Activated CD4-positive, alpha-beta T cell treated with anti-CD3 and anti-CD28 coated beads, Interleukin-2, amount 10 ng/mL, durations not matched to agents 7 days and 5 days (primary cell): ENCODE measurements at regions not wholly inside any gene's neighbourhood (a gene's known extent, or its start where the extent isn't known, plus 50 kb on each side); places are given as distances from the start of the nearest gene placed in this dataset.

Experiments used
- CTCF ChIA-PET: fragments of 350-600 bp; sonication (Branson Sonifier 250); formaldehyde crosslinking; loops from one replicate; lab custom pipeline; 2021; ENCODE audit warnings: antibody characterized with exemption; lab: Charles Lee
- POLR2A ChIA-PET: fragments of 350-600 bp; sonication (Branson Sonifier 250); formaldehyde crosslinking; loops from one replicate; lab custom pipeline; 2021; ENCODE audit warnings: antibody characterized with exemption; lab: Charles Lee
- DNase-seq: peaks from one replicate; pipeline ENCODE4 v3.0.0-alpha.2; 2020
- H3K27ac Mint-ChIP-seq: one replicate; pipeline ENCODE4 v1.8.0; 2021; ENCODE audit warnings: mild to moderate bottlenecking, moderate library complexity, mixed read lengths
- H3K27me3 Mint-ChIP-seq: one replicate; pipeline ENCODE4 v1.8.0; 2021; ENCODE audit warnings: mixed read lengths
- H3K36me3 Mint-ChIP-seq: one replicate; pipeline ENCODE4 v1.8.0; 2021; ENCODE audit warnings: low read depth, mixed read lengths
- H3K4me1 Mint-ChIP-seq: one replicate; pipeline ENCODE4 v1.8.0; 2021; ENCODE audit warnings: mixed read lengths
- H3K4me3 Mint-ChIP-seq: one replicate; pipeline ENCODE4 v1.8.0; 2021; ENCODE audit warnings: mild to moderate bottlenecking, moderate library complexity, mixed read lengths
- H3K9me3 Mint-ChIP-seq: one replicate; pipeline ENCODE4 v1.8.0; 2021; ENCODE audit warnings: mixed read lengths

DNA sequence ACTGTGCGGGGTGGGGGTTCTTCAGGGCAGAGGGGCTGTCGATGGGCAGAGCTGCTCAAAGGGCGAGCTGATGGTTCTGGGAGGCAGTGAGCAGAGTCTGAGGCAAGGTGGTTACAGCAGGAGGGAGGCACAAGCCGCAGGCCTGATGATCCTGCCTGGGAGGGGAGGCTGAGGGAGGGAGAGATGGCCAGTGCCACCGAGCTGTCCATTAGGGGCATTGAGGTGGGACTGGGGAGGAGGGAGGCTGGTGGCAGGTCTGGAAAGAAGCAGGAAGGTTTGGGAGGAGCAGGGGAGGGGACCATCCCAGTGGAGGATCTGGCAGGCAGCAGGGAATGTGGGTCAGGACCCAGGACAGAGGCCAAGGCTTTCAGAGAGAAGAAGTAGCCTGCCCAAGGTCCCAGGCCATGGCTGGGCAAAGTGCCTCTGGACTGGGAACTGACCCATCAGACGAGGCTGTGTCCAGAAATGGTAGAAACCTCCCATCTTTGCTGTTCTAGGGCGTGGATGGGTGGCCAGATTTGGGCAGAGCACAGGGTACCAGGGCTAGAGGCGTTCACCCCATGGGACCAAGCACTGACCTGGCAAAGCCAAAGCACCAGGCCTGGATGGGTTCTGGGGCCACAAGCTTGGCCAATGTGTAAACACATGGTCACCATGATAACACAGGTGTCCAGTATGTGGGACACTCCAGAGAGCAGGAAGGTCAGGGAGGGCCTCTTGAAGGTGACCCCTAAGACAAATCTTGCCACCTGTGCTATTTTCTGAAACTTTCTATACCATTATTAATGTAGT lies 55.5 kb downstream of the INHBB start:
- no peaks in the 10 kb centered on the region for H3K4me1 Mint-ChIP-seq
- no peaks in the 10 kb centered on the region for H3K9me3 Mint-ChIP-seq
- CTCF ChIA-PET = interaction anchor here (1.1 kb wide), 1 partner anchor 16 kb away, joined by 3 read pairs; no protein-coding TSS in a partner anchor
- DNase-seq = no peak
- H3K36me3 Mint-ChIP-seq = no peaks in the 10 kb centered on the region
- H3K27ac Mint-ChIP-seq = no peak overlapping the region
- POLR2A ChIA-PET = interaction anchor here (0.5 kb wide), 1 partner anchor 649 kb away, joined by 5 read pairs; no protein-coding TSS in a partner anchor
- no peaks in the 10 kb centered on the region for H3K27me3 Mint-ChIP-seq
- no peak overlapping the region for H3K4me3 Mint-ChIP-seq

DNA sequence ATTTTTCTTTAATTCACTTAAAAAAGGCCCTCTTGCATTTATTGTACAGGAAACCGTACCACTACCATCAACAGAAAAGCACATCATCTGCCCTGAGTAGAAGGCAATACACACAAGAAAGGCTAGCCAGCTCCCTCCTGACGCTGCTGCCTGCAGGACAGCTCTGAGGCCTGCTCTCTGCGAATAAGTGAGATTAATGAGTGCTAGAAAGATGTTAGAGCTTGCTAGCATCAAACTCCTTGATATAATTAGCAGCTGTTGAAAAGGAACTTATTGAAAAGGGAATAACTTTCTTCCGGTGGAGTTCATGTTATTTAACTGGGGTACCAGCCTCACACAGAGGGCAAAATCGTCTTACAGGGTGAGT lies 56.1 kb downstream of the INHBB start:
- Mint-ChIP-seq H3K36me3 (no peaks in the 10 kb centered on the region), H3K4me3 (no peak overlapping the region), H3K9me3 (no peaks in the 10 kb centered on the region), H3K4me1 (no peaks in the 10 kb centered on the region), H3K27ac (no peak overlapping the region), H3K27me3 (no peaks in the 10 kb centered on the region)
- no peak for DNase-seq
- ChIA-PET CTCF (no interaction called here), POLR2A (no interaction called here)

DNA sequence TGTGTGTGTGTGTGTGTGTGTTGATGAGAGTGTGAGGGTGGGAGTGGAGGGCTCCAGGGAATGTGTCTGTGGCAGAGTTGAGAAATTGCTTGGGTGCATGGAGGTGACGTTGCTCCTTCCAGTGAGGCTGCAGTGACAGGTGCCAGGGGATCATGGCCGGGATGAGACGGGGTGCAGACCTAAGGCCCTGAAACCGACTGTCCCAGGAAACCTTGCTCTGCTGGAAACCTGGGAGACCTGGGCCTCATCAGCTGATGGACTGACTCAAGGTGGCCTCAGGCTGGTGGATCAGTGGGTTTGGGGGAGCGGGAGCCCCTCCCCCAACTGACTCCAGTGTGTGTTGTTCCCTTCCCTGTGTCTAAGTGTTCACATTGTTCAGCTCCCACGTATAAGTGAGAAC lies 56.6 kb downstream of the INHBB start:
- no peak for DNase-seq
- Mint-ChIP-seq H3K4me3 (no peak overlapping the region), H3K27ac (no peak overlapping the region), H3K4me1 (no peaks in the 10 kb centered on the region), H3K27me3 (peaks cover 3% of the 10 kb centered on the region), H3K9me3 (no peaks in the 10 kb centered on the region), H3K36me3 (no peaks in the 10 kb centered on the region)
- CTCF ChIA-PET = no interaction called here
- POLR2A ChIA-PET = no interaction called here

DNA sequence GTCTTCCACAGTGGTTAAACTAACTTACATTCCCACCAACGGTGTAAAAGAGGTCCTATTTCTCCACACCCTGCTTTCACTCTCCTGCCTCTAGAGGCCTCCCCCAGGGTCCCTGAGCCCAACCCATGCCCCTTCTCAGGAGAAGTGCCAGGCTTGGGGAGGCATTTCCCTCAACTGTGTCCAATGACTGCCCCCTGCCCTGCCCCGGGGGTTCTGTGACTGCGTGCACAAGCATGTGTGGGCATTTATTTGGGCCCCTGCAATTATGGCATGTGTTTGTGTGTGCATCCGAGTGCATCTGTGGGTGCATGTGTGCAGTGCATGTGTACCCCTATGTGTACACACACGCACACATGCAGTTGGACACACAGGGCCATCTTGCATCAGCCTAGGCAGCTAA lies 57.3 kb downstream of the INHBB start:
- H3K9me3 Mint-ChIP-seq = no peaks in the 10 kb centered on the region
- no peak overlapping the region for H3K4me3 Mint-ChIP-seq
- H3K27me3 Mint-ChIP-seq = peaks cover 4% of the 10 kb centered on the region
- no peak overlapping the region for H3K27ac Mint-ChIP-seq
- H3K36me3 Mint-ChIP-seq = no peaks in the 10 kb centered on the region
- DNase-seq = no peak
- ChIA-PET POLR2A (no interaction called here), CTCF (no interaction called here)
- no peaks in the 10 kb centered on the region for H3K4me1 Mint-ChIP-seq

DNA sequence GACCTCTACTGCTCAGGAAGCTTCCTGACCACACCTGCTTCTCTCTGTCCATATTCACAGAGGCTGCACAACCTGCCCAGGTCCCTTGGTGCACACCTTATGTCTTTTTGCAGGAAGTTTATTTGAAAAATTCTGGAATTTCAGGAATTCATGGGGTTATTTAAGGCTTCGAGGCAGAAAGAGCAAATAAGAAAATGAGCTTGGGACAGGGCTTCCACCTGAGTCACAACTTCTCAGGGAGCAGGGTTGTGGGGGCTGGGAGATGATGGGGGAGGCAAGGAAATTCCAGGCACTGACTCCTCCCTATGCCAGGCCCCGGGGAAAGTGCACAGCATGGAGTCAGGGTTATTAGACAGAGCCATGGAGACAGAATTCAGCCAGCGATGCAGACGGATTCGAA lies 57.7 kb downstream of the INHBB start:
- Mint-ChIP-seq H3K36me3 (no peaks in the 10 kb centered on the region), H3K27me3 (peaks cover 4% of the 10 kb centered on the region), H3K9me3 (no peaks in the 10 kb centered on the region), H3K4me3 (no peak overlapping the region), H3K27ac (no peak overlapping the region), H3K4me1 (no peaks in the 10 kb centered on the region)
- CTCF ChIA-PET = no interaction called here
- no peak for DNase-seq
- POLR2A ChIA-PET = no interaction called here

DNA sequence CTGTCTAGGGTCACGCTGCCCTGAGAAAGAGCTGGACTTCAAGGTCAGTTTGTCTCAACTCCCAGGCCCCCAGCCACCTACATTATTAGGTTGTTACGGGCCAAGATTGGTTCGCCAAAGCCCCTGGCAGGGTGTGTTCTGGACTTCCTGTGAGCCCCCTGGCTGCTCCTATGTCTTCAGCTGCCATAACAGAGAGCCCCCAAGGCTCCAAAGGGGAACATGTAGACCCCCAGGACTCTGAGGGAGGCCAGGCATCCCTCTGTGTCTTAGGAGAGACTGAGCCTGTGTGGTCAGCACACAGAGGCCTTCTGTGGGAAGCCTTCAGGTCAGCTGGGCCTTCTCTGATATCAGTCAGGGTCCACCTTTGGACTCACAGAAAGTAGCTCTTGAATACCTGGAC lies 58.3 kb downstream of the INHBB start:
- no peak overlapping the region for H3K27ac Mint-ChIP-seq
- no peaks in the 10 kb centered on the region for H3K4me1 Mint-ChIP-seq
- H3K36me3 Mint-ChIP-seq = no peaks in the 10 kb centered on the region
- no peak overlapping the region for H3K4me3 Mint-ChIP-seq
- no peak for DNase-seq
- ChIA-PET CTCF (no interaction called here), POLR2A (no interaction called here)
- H3K9me3 Mint-ChIP-seq = no peaks in the 10 kb centered on the region
- peaks cover 4% of the 10 kb centered on the region for H3K27me3 Mint-ChIP-seq

DNA sequence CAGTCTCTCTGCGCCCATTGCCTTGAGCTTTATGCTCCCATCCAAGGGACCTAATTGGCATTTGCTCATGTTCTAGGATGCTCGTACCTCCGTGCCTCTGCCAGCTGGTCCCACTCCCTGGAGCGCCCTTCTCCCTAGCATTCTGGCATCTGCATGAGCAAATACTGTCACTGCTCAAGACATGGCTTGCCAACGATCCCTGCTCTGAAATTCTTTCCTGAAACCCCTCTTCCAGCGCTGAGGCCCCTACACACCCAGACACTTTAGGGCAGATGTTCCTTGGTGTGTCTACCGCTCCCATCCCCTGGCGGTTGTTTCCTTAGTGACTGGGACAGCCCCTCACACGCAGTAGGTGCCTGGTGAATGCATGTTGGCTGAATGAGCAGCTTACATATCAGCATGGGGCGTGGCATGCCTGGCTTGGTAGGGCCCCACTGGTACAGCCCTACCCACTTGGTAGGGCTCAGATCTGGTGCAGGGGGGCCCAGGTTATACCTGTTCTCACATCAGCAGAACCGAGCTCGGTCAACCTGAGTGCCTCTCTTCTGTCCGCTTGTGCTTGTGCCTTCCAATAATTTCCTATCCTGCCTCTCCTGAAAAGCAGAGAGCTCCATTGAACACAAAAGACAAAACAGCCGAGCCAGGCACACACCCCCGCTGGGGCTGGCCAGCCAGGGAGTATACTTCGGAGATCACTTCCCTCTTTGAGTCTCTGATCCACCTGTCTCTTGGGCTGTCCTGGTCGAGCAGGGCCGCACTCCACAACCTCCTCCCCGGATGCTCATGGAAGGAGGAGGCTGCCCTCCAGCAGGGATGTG lies 59.2 kb downstream of the INHBB start:
- no peak for DNase-seq
- Mint-ChIP-seq H3K9me3 (no peaks in the 10 kb centered on the region), H3K36me3 (no peaks in the 10 kb centered on the region), H3K4me3 (no peak overlapping the region), H3K27ac (no peak overlapping the region), H3K4me1 (no peaks in the 10 kb centered on the region), H3K27me3 (peaks cover 5% of the 10 kb centered on the region)
- ChIA-PET CTCF (no interaction called here), POLR2A (no interaction called here)

DNA sequence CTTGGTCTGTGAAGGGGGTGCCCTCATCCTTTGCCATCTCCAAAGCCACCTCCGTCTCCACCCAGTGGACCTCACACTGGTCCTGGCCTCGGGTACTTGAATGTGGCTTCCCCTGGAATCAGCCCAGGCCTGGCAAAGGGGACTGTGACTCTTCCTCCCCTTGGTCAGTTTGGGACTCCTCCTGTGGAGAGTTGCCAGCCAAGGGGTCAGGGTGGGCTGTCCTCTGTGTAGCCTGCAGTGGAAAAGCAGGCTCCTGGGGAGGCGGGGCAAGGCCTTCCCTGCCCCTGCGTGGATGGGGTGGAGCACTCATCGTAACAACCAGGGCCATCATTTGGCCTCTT lies 59.8 kb downstream of the INHBB start:
- ChIA-PET CTCF (no interaction called here), POLR2A (no interaction called here)
- DNase-seq = no peak
- H3K27ac Mint-ChIP-seq = no peak overlapping the region
- no peaks in the 10 kb centered on the region for H3K36me3 Mint-ChIP-seq
- peaks cover 5% of the 10 kb centered on the region for H3K27me3 Mint-ChIP-seq
- H3K4me1 Mint-ChIP-seq = no peaks in the 10 kb centered on the region
- no peak overlapping the region for H3K4me3 Mint-ChIP-seq
- no peaks in the 10 kb centered on the region for H3K9me3 Mint-ChIP-seq

DNA sequence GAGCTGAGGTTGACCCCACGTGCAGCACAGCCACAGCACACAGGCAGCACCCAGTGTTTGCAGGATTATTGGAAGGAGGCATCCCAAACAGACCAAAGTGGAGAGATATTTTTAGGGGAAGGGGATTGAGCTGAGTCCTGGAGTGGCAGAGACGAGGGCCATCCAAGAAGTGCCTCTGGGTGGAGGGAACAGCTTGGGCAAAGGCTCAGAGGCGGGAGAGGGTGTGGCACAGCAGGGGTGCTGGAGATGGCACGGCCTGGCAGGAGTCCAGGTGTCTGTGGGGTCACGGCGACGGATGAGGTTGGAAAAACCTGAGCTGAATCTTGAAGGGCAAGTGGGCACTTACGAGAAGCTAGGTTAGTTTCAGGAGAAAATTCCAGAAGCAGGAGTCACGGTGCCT lies 60.6 kb downstream of the INHBB start:
- peaks cover 8% of the 10 kb centered on the region for H3K27me3 Mint-ChIP-seq
- ChIA-PET POLR2A (no interaction called here), CTCF (interaction anchor here (1.3 kb wide), 1 partner anchor 689 kb away, joined by 3 read pairs; no protein-coding TSS in a partner anchor)

DNA sequence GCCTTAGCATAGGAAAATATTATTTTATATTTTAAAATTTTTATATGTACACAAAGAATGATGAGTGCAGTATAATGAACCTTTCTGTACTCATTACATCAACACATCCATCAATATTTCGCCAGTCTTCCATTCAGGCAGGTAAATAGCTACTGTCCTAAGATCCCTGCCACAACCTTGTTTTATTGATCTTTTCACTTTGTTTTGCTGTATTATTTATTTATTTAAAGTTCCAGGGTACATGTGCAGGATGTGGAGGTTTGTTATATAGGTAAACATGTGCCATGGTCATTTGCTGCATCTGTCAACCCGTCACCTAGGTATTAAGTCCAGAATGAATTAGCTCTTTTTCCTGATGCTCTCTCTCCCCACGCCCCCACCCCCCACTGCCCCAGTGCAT lies 64.6 kb downstream of the INHBB start:
- H3K27ac Mint-ChIP-seq = no peak overlapping the region
- H3K9me3 Mint-ChIP-seq = peaks cover 5% of the 10 kb centered on the region
- ChIA-PET POLR2A (no interaction called here), CTCF (no interaction called here)
- no peak for DNase-seq
- H3K4me1 Mint-ChIP-seq = no peaks in the 10 kb centered on the region
- H3K4me3 Mint-ChIP-seq = no peak overlapping the region
- H3K27me3 Mint-ChIP-seq = peaks cover 25% of the 10 kb centered on the region
- no peaks in the 10 kb centered on the region for H3K36me3 Mint-ChIP-seq

More for the DNA sequence above, 60.6 kb downstream of the INHBB start:
- Mint-ChIP-seq H3K36me3 (no peaks in the 10 kb centered on the region), H3K27ac (no peak overlapping the region), H3K4me1 (no peaks in the 10 kb centered on the region), H3K4me3 (no peak overlapping the region), H3K9me3 (peaks cover 1% of the 10 kb centered on the region)
- no peak for DNase-seq

DNA sequence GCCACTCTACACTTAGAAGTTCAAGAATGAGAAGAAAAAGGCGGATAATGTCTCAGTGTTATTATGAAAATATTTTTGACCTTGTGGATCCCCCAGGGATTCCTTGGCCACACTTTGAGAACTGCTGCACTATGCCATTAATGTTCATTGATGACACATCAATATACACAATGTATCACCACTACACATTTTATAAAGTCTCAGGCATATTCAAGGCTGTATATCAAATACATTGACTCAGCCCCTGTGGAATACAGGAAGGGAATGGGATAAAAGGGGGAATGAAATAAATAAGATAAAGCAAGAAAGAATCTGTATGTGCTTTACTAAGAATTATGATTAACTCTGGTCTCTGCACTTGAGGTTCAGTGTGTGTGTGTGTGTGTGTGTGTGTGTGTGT lies 69.1 kb downstream of the INHBB start:
- no peaks in the 10 kb centered on the region for H3K4me1 Mint-ChIP-seq
- CTCF ChIA-PET = interaction anchor here (0.6 kb wide), 1 partner anchor 82 kb away, joined by 5 read pairs; no protein-coding TSS in a partner anchor
- peaks cover 21% of the 10 kb centered on the region for H3K27me3 Mint-ChIP-seq
- no peak overlapping the region for H3K27ac Mint-ChIP-seq
- no peak overlapping the region for H3K4me3 Mint-ChIP-seq
- peaks cover 5% of the 10 kb centered on the region for H3K9me3 Mint-ChIP-seq
- H3K36me3 Mint-ChIP-seq = no peaks in the 10 kb centered on the region
- no peak for DNase-seq
- POLR2A ChIA-PET = no interaction called here

DNA sequence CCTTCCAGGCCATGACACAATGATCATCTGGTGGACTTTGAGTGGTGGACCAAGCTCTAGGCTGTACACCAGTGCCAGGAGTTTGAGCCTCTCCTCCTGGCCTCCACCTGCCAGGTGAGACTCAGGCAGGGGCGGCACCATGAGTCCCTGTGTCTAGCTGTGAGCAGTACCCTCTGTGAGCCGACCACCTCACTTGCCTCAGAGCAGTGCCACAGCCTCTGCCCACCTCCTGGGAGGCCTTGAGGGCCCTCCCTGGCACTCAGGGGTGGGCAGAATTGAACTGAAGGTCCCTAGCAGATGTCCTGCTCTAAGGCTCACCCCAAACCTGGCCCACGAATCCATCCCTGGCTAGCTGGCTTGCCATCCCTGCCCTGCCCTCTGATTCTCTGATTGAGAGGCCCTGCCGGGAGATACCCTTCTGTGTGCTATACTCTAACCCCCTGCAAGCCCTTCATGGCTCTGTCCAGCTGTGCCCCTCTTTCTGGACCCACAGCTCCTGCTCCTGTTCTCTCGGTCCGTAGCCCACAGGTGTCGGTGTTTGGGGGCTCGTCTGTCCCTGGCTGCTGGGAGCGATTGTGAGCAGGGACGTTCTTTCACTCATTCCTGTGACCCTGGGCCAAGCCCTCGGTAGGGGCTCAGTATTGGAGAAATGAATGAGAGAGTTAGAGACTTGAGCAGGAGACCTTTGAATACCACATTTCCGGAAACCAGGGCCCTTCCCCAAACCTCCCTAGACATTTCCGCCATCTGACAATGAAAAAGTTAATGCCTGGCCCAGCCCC lies 70.0 kb downstream of the INHBB start:
- Mint-ChIP-seq H3K9me3 (peaks cover 5% of the 10 kb centered on the region), H3K27me3 (peaks cover 20% of the 10 kb centered on the region), H3K4me3 (no peak overlapping the region), H3K4me1 (no peaks in the 10 kb centered on the region), H3K36me3 (no peaks in the 10 kb centered on the region), H3K27ac (no peak overlapping the region)
- ChIA-PET POLR2A (no interaction called here), CTCF (interaction anchor here (0.7 kb wide), 1 partner anchor 107 kb away, joined by 3 read pairs; no protein-coding TSS in a partner anchor)
- no peak for DNase-seq
